D721Med (cell line): ENCODE measurements at regions not wholly inside any gene's neighbourhood (a gene's known extent, or its start where the extent isn't known, plus 50 kb on each side); places are given as distances from the start of the nearest gene placed in this dataset.

Source experiments
- DNase-seq: peaks from one replicate; pipeline ENCODE4 v3.0.0; 2011; ENCODE audit warnings: low spot score; ENCODE audit not compliant: insufficient read length
- FAIRE-seq: peaks from 2 replicates; lab custom pipeline; 2011; peaks lifted over from hg19 to GRCh38; lab: Jason Lieb, UNC
- TF ChIP-seq, protein P1 (sequence below): IDR thresholded peaks from 2 replicates; pipeline ENCODE4 v1.5.1; 2012; ENCODE audit warnings: mild to moderate bottlenecking, control low read depth; ENCODE audit not compliant: insufficient read depth; ENCODE audit errors: missing control alignments

DNA sequence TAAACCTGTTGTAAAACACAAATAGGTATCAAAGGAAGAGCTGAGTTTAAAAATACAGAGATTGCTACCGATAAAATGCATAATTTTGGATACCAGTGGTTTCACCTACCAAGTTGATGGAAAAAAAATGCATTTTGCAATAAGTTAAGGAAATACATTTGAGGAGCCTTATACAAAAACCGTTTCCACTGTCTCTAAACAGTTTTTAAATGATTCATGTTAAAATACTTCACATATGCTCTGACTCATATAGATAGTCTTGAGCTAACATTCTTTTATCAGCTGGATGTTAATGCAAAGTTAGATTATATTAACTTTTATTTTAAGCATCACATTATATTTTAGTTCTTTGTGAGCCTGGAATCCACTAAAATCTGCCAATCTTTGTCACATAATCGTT, 50.6 kb upstream of the ANKRD17 start:
- TF ChIP-seq, protein P1, sequence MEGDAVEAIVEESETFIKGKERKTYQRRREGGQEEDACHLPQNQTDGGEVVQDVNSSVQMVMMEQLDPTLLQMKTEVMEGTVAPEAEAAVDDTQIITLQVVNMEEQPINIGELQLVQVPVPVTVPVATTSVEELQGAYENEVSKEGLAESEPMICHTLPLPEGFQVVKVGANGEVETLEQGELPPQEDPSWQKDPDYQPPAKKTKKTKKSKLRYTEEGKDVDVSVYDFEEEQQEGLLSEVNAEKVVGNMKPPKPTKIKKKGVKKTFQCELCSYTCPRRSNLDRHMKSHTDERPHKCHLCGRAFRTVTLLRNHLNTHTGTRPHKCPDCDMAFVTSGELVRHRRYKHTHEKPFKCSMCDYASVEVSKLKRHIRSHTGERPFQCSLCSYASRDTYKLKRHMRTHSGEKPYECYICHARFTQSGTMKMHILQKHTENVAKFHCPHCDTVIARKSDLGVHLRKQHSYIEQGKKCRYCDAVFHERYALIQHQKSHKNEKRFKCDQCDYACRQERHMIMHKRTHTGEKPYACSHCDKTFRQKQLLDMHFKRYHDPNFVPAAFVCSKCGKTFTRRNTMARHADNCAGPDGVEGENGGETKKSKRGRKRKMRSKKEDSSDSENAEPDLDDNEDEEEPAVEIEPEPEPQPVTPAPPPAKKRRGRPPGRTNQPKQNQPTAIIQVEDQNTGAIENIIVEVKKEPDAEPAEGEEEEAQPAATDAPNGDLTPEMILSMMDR = no peak
- FAIRE-seq (no peak), DNase-seq (no peak)
